HG03135 (cell line): ENCODE measurements at regions not wholly inside any gene's neighbourhood (a gene's known extent, or its start where the extent isn't known, plus 50 kb on each side); places are given as distances from the start of the nearest gene placed in this dataset.
"Not testable (repeated sequence)": the region's sequence is repeated elsewhere in the genome, so short reads cannot be mapped to it uniquely, and the experiment has no call there.

Experiments
- ATAC-seq: cut with Tn5 transposase; IDR thresholded peaks from one replicate; pipeline ENCODE4 v1.9.1; 2021; ENCODE audit warnings: mild to moderate bottlenecking, moderate library complexity; ENCODE audit not compliant: unreplicated experiment

DNA sequence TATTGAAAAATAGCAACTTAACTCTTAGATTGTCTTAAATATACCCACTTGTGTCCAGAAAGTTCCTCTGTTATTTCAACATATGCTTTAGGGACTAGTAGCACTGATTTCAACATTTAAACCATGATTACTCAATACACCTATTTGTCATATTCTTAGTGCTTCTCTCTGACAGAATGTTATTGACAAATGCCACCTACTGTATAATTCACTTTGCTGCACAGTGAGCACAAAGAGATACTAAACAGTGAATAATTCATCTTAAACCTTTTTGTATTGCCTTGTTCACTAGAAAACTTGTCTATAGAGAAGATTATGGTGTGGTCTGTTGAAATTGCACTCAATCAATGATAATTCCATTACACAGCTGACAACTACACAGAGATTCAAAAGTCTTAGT is 692.6 kb downstream of the PCDH17 start:
- no peak for ATAC-seq

DNA sequence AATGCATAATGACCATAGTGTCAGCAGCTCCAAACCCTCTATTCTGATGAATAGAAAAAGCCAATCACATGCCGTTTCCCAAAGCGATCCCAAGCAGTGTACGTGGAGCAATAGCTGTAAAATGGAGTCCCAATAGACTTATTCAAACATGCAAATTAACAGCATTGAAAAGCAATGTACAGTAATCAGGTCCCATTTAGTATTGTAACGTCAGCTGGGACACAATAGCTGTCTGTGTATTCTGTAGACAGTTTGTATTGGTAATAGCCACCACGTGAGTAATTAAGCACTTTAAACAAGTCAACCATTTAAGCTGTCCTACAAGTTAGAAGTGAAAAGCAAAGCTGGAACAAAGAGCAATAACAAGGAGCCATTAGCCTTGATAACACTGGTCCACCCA is 698.2 kb downstream of the PCDH17 start:
- ATAC-seq, result no peak

DNA sequence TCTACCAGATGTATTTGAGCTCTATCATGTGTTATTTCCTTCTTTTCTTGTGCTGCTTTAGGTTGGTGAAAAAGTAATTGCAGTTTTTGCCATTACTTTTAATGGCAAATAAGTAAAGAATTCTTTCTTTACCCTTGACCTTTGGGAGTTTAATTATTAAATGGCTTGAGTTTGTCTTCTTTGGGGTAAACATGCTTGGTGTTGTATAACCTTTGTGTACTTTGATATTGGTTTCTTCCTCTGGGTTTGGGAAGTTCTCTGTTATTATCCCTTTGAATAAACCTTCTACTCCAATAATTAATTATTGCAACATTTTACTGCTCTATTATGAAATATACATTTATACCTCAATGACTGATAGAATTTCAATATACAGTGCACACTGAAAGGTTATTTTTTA is 709.4 kb downstream of the PCDH17 start:
- no peak for ATAC-seq

DNA sequence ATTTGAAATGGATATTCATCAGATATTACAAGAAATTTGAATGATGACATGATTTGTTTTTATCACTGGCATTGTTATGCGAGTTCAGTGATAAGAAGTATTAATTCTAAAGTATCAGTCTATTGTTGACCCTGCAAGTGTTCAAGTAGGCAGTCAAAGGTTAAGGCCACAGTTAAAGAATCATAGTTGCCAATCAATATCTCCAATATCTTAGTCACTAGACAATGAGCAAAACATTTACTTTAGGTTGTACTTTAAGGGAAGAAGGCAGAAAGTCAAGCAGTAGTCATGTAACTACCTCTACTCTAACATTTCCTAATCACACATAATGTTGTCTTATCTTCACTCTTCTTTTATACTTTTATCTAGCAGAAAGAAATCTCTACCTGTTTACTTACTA is 709.8 kb downstream of the PCDH17 start:
- ATAC-seq, result no peak

DNA sequence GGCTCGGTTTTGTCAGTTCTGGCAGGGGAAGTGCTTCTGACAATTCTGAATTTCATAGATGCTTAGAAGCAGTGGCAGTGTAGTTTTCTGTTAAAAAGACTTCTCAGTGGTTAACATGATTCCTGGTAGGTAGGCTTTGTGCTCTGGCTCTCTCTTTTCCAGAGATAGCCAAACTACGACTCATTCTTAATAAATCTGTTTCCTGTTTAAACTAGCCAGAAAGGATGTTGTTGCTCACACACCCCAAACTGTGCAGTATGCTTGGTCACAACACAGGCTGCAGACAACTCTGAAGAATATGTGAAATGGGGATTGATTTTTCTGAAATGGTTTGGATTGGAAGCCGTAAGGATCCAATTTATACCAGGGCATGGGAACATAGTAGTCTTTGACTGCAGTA is 711.5 kb downstream of the PCDH17 start:
- no peak for ATAC-seq

DNA sequence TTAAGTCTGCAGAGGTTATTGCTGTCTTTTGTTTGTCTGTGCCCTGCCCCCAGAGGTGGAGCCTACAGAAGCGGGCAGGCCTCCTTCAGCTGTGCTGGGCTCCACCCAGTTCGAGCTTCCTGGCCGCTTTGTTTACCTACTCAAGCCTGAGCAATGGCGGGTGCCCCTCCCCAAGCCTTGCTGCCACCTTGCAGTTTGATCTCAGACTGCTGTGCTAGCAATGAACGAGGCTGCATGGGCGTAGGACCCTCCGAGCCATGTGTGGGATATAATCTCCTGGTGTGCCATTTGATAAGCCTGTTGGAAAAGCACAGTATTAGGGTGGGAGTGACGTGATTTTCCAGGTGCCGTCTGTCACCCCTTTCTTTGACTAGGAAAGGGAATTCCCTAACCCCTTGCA is 720.6 kb downstream of the PCDH17 start:
- not testable (repeated sequence) for ATAC-seq

DNA sequence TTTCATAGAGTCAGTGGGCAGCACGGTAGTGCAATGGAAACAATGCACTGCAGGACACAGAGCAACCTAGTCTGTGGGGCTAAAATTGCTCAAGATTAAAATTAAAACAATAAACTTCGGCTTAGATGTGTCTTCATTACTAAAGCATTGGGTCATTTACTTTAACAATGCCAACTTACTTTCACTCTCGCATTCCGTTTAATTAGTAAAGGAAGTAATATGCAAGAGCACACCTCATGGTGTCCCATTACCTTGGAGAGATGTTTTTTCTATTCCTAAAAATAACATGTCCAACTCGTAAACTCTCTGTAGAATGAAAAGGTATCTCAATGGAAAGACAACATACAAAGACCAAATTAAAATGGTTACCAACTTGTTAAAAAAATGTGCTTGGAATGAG is 738.4 kb downstream of the PCDH17 start:
- ATAC-seq, result no peak

DNA sequence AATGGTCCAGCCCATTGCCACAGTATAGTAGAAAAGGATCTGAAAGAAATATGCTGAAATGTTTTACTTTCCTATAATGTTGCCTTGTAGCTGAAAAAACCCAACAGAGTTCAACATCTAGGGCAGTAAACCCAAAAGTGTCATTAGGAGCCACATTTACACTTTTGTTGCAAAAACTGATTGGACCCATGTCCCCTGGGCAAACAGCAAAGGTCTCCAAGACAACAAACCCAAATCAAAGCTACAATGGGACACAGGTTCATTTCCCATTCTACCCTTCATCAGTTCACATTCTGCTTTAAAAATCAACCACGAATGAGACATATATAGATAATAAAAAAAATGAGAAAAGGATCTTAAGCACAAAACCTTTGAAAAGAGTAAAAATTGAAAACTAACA is 744.8 kb downstream of the PCDH17 start:
- ATAC-seq, result no peak

DNA sequence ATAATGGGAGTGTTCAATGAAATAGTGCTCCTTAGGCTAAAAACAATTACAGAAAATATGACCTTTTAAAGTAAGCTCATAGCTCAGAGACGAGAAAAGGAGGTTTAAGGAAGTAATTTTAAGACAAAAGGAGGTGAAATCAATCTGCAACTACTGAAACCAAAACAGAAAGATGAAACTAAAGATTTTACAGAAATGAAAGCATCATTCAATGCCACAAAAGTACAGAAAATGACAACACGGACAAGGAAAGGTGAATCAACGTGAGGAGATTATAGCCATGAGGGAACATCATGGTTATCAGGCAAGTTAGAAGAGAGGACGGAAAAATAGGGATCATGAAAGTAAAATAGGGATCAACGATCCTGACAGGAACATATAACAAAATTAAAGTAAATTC is 745.2 kb downstream of the PCDH17 start:
- peak; percentile 65 for ATAC-seq

DNA sequence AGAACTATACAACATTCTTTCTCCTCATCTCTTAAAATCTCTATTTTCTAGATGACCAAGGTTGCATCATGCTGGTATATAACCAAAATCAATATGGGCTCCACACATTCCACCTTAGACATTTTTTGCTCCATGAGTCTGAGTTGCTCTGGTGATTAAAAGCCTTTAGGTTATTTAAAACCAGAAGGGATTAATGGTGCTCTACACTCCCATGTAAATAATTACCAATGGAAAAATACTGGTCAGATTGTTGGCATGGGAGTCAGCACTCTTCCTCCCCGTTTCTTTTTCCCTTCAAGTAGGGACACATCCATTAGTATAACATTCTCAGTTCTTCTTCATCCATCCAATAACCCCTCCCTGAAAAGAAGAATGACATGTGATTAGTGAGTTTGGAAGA is 747.7 kb downstream of the PCDH17 start:
- ATAC-seq, result no peak

DNA sequence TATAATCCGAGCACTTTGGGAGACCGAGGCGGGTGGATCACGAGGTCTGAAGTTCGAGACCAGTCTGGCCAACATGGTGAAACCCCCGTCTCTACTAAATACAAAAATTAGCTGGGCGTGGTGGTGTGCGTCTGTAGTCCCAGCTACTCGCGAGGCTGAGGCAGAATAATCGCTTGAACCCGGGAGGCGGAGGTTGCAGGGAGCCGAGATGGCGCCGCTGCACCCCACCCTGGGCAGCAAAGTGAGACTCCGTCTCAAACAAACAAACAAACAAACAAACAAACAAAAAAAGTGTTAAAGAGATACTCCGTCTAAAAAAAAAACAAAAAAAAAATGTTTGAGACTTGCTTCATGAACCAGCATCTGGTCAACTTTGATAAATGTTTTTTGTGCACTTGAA is 753.8 kb downstream of the PCDH17 start:
- not testable (repeated sequence) for ATAC-seq

DNA sequence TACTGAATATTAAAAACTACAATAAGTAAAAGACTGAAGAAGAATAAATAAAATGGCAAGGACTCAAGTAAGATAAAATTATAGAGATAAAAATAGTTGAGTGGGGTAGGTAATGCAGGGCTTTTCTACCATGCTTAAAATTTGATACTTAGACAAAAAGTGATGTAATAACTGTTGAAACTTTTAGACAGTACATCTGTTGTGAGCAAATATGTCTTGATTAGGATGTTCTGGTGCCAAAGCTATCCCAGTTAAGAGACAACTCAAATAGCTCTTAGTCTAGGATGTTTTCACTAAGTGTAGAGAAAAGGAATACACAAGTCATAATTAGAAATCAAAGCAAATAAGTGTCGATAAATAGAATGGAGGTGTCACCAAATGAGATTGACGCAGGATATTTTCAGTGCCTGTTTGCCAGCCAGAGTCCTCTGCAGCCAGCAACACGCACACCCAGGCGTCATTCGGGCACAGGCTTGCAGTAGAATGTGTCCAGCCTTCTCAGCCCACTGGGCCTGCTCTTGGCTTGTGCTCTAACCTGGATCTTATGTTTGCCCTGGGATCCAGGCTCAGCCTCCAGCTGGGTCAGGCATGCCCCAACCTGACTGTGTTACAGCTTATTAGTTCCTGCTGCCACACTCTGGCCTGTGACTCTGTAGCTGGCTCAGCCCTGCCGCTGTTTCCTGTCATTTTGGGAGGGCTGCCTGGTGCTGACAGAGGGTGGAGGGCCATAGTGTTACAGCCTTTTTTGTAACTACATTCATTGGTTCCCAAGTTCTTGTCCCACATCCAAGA is 766.2 kb downstream of the PCDH17 start:
- ATAC-seq, result no peak

DNA sequence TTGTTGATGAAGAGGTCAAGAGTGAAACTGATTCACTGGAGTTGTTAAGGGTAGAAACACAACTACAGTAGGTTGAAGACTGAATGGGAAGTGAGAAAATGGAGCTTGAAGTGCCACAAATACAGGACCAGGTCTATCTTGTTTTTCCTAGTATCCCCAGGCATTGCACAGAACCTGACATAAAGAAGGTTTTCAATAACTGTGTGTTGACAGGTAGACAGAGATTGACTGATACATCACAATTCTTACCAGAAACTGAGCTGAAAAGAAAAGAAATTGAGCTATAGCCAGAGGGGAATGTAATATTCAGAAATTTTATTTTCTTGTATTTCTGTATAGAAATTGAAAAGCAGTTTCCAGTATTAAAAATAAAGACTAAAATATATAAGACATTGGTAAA is 767.7 kb downstream of the PCDH17 start:
- ATAC-seq, result no peak

DNA sequence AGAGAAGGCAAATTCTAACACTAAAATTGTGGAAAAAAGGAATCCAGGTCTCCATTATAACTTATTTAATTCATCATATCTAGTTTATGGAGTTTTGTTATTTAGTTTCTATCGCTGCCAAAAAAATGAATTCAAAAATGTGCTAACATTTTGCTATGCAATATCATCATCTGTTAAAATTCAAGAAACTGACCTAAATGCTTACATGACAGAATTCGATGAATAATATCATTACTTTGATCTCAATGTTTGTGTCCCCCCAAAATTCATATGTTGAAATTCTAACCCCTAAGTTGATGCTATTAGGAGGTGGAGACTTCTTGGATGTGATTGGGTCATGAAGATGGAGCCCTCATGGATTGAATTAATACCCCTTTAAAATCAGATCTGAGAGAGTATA is 775.0 kb downstream of the PCDH17 start:
- ATAC-seq, result no peak

DNA sequence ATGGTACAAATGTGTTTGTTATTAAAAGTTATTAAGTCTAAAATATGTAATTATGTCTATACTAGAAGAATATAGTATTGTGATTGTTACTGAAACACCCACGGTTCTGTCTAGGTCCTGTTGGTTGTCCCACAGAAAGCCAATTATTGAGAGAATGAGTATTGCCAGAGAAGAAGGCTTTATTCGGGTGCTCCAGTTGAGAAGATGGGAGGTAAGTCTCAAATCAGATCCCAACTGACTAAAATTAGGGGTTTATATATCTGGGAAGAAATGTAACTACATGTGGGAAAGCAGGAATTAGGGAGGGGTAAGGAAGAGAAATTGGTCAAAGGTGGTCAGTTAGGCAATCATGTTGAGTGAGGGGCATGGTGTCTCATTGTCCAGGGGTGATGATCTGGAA is 798.4 kb downstream of the PCDH17 start:
- ATAC-seq, result no peak

DNA sequence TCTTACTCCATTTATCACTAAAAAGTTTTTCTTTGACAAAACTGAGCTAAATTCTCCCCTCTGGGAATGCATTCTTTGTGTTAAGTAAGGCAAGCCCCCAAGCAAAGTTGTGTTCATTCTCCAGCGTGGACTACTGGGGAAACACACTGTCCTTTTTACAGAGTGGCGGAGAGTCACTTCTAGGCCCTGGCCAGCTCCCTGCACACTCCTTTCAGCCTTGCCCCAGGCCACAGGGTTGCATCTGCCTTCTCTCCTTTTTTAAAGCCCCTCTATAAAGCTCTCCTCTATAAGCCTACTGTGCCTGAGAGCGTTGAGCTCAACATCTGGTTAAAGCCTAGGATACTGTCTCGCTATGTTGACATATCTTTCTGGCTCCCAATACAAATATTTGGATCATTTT is 803.4 kb downstream of the PCDH17 start:
- no peak for ATAC-seq

DNA sequence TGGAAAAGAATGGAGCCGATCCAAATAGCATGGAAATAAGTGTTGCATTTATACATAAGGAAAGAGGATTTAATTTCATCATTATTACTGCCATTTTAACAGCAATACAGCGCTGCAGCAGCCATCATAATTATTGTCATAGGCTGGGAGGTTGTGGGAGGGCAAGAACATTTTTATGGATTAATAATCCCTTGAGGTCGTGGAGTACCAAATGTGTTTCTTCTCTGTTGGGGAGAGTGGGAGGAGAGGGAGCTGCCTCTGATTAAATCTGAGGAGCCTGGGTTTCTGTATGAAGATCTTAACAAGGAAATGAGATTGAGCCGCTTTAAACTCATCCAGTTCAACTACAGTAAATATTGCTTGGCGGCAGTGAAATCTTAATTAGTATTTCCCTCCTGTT is 805.9 kb downstream of the PCDH17 start:
- no peak for ATAC-seq

DNA sequence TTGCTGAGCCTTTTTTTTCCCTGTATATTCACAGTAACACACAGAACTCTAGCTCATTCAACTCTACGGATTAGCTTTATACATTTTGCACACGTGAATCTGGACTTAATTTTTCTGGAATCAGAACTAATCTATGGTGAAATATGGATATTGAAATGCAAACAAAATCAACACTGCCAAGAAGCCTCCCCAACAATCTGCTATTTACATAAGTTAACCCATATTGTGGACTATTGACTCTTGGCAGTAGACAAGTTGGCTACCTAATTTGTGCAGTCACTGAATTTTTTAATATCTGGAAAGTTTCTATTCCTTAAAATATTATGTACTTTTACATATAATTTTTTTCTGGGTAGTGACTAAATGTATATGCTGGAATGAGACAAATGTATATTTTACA is 815.4 kb downstream of the PCDH17 start:
- no peak for ATAC-seq

DNA sequence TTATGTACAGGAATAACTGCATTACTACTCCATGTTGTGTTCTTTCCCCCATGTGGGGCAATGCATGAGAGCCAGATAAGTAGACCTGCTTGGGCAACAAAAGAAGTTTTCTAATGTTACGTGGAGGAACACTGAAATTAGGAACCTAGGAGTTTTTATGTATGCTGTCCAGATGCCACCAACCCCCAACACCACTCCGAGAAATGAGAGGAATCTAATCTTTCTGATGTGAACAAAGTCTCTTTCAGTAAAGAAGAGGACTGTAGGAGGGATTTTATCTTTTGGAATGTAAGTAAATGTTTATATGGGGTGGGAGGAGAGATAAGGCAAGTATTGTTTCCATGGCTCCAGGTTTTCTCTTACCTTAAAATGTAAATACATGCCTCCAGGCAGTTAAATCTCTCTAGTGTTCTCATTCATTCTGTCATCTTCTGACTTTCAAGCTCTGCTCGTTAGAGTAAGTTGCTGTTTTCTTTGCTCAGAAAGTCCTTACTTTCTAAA is 820.6 kb downstream of the PCDH17 start:
- no peak for ATAC-seq

DNA sequence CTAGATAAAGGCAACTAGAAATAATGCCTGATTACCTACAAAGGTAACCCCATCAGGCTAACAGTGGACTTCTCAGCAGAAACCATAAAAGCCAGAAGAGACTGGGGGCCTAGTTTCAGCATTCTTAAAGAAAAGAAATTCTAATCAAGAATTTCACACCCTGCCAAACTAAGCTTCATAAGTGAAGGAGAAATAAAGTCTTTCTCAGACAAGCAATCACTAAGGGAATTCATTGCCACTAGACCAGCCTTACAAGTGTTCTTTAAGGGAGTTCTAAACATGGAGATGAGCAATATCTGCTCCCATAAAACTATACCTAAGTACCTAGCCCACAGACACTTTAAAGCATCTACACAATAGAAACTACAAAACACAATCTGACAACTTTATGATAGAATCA is 823.5 kb downstream of the PCDH17 start:
- ATAC-seq, result no peak

DNA sequence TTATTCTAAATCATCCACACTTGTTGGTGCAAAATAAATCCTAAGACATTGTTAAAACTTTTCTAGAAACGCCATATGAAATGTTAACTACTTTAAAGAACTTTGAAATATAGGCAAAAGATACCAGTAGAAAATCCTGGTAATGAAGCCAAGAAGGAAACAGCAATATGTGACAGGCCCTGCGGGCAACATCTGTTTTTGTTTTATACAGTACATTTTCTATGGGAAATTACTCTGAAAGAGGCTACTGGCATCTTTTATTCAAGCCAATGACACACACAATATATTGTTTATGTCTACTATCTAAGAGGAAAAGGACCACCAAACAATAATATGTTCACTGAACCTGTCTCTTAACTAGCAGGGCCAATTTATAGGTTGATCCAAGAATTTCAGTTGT is 829.7 kb downstream of the PCDH17 start:
- ATAC-seq, result no peak

DNA sequence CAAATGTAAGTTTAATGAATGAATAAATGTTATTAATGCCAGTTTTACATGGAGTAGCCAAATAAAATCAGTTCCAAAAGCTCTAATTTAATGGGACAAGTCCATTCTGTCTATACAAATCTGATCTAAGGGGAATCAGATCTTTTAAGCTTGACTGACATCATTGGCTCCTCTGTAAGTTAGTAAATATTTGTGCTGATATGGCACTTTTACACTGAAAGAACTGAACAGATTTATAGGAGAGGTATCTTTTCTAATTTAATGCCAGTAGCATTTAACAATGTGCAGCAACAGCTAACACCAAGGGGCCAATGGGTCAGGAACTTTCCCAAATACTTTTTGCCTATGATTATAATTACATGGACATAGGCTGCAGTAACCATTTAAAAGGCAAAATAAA is 832.3 kb downstream of the PCDH17 start:
- ATAC-seq, result no peak

DNA sequence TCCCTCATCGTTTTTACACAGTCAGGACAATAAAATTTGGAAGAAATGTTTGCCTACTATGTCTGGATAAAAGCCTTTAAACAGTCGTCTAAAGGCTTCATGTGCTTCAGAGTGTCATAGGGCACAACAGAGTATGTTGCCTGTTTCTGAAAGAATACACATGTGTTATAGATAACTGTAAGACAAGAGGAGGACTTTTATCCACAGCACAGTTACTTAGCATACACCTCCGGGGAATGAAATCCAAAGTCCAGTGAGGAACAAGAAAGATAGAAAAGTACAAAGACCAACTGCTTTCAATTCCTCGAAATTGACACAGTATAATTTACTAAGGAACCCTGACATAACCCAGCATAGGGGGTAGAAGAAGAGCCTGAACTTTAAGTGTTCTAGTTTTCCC is 835.6 kb downstream of the PCDH17 start:
- ATAC-seq, result no peak
